Activated T-helper 17 cell treated with anti-CD3 and anti-CD28 coated beads, Interleukin-2, amount 50 U/mL, for 72 hours (primary cell): ENCODE measurements at regions not wholly inside any gene's neighbourhood (a gene's known extent, or its start where the extent isn't known, plus 50 kb on each side); places are given as distances from the start of the nearest gene placed in this dataset.

Experiments
- ATAC-seq: fragments of 150-1000 bp; cut with Tn5 transposase; replicated peaks from 2 replicates; pipeline ENCODE4 v1.10.0; 2021; ENCODE audit warnings: mild to moderate bottlenecking, moderate library complexity
- H3K27ac Mint-ChIP-seq: one replicate; pipeline ENCODE4 v1.8.0; 2022; ENCODE audit warnings: mixed read lengths
- H3K27me3 Mint-ChIP-seq: one replicate; pipeline ENCODE4 v1.8.0; 2022; ENCODE audit warnings: mixed read lengths
- H3K36me3 Mint-ChIP-seq: one replicate; pipeline ENCODE4 v1.8.0; 2022; ENCODE audit warnings: low read depth, mild to moderate bottlenecking, mixed read lengths
- H3K4me1 Mint-ChIP-seq: one replicate; pipeline ENCODE4 v1.8.0; 2022; ENCODE audit warnings: mixed read lengths
- H3K4me3 Mint-ChIP-seq: one replicate; pipeline ENCODE4 v1.8.0; 2022; ENCODE audit warnings: mild to moderate bottlenecking, mixed read lengths
- H3K9me3 Mint-ChIP-seq: one replicate; pipeline ENCODE4 v1.8.0; 2022; ENCODE audit warnings: mixed read lengths

DNA sequence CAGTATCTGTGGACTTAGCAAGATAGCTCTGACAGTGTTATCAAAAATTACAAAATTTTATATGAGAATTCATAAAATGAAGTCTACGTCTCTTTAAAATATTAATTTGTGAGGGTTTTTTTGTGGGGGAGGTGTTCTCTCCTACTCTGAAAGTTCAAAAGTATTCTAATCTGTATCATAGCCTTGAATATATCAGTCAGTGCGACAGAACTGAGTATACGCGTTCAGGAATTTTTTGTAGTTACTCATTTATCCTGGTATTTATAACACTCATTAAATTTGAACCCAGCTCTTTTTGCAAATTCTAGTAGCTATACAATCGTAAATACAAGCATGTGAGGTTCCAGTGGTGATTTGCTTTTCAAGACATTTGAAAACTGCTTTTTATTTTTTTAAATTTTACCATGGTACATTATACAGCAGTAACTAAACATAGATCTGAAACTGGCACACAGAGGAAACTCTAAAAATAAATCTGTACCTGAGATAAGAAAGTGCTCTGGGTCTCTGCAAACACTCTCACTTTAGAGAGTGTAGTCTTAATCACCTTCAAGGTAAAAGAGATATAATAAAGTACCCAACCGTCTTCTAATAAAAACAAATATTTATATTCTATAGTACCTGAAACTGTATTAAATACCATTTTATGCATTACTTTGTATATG lies 178.4 kb upstream of the ADAMTS5 start:
- Mint-ChIP-seq H3K27me3 (no peaks in the 10 kb centered on the region), H3K27ac (no peak overlapping the region), H3K9me3 (peaks cover 11% of the 10 kb centered on the region), H3K4me1 (no peaks in the 10 kb centered on the region), H3K4me3 (no peak overlapping the region), H3K36me3 (no peaks in the 10 kb centered on the region)
- no peak for ATAC-seq

GRCh38 chr21:27143476-27143875 lies 176.6 kb upstream of the ADAMTS5 start:
- Mint-ChIP-seq H3K27ac (no peak overlapping the region), H3K4me1 (no peaks in the 10 kb centered on the region), H3K4me3 (no peak overlapping the region), H3K27me3 (no peaks in the 10 kb centered on the region), H3K36me3 (no peaks in the 10 kb centered on the region), H3K9me3 (peaks cover 8% of the 10 kb centered on the region)
- no peak for ATAC-seq

DNA sequence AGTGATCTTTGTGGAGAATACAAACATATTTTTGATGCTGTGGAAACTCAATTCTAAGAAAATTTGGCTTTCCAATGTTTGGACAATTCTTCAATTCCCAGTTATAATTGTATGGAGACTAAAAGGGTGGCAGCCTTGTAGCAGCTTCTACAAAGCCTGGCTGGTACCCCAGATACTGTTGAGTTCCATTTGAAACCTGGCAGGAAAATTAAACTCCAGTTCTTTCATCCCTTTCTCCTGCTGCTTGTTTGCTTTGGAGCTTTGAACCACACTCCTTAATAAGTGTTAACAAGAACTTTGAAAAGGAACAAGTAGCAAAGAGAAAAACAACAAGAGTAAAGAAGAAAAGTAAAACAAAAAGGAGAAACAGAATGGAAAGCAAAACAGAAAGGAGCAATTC lies 172.6 kb upstream of the ADAMTS5 start:
- Mint-ChIP-seq H3K27ac (no peak overlapping the region), H3K4me1 (no peaks in the 10 kb centered on the region), H3K4me3 (no peak overlapping the region), H3K36me3 (no peaks in the 10 kb centered on the region), H3K9me3 (peaks cover 3% of the 10 kb centered on the region), H3K27me3 (no peaks in the 10 kb centered on the region)
- no peak for ATAC-seq

GRCh38 chr21:27134516-27134915 lies 167.6 kb upstream of the ADAMTS5 start:
- no peak overlapping the region for H3K27ac Mint-ChIP-seq
- ATAC-seq: no peak
- no peaks in the 10 kb centered on the region for H3K36me3 Mint-ChIP-seq
- no peaks in the 10 kb centered on the region for H3K27me3 Mint-ChIP-seq
- H3K9me3 Mint-ChIP-seq: peaks cover 3% of the 10 kb centered on the region
- no peaks in the 10 kb centered on the region for H3K4me1 Mint-ChIP-seq
- no peak overlapping the region for H3K4me3 Mint-ChIP-seq

DNA sequence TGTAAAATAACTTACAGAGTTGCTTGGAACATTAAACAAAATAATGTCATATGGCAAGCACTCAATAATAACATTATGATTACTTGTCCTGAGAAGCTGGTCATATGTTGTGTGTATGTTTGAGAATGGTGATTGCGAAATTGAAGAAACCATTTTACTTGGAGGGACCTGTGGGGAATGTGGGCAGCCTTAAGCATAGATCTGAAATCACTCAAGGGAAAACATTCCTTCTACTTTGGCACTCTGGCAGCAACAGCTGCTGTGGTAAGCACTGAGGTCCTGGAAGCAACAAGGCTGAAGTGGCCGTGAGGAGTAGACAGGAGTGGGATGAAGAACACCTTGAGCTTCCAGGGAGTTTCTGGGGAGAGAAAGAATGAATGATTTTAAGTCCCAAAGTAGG lies 165.4 kb upstream of the ADAMTS5 start:
- H3K4me1 Mint-ChIP-seq: no peaks in the 10 kb centered on the region
- H3K27me3 Mint-ChIP-seq: no peaks in the 10 kb centered on the region
- no peak overlapping the region for H3K4me3 Mint-ChIP-seq
- no peaks in the 10 kb centered on the region for H3K36me3 Mint-ChIP-seq
- peaks cover 3% of the 10 kb centered on the region for H3K9me3 Mint-ChIP-seq
- no peak overlapping the region for H3K27ac Mint-ChIP-seq
- ATAC-seq: no peak

GRCh38 chr21:27130154-27130553 lies 163.3 kb upstream of the ADAMTS5 start:
- no peak overlapping the region for H3K27ac Mint-ChIP-seq
- no peak for ATAC-seq
- no peak overlapping the region for H3K4me3 Mint-ChIP-seq
- H3K36me3 Mint-ChIP-seq: no peaks in the 10 kb centered on the region
- H3K4me1 Mint-ChIP-seq: no peaks in the 10 kb centered on the region
- H3K27me3 Mint-ChIP-seq: no peaks in the 10 kb centered on the region
- H3K9me3 Mint-ChIP-seq: peaks cover 5% of the 10 kb centered on the region

- peaks cover 8% of the 10 kb centered on the region for H3K9me3 Mint-ChIP-seq
- no peak for ATAC-seq
- H3K27me3 Mint-ChIP-seq: no peaks in the 10 kb centered on the region
- no peak overlapping the region for H3K4me3 Mint-ChIP-seq
- H3K4me1 Mint-ChIP-seq: no peaks in the 10 kb centered on the region
- no peaks in the 10 kb centered on the region for H3K36me3 Mint-ChIP-seq
- no peak overlapping the region for H3K27ac Mint-ChIP-seq
Measured at GRCh38 chr21:27129694-27130093, 162.8 kb upstream of the ADAMTS5 start.

DNA sequence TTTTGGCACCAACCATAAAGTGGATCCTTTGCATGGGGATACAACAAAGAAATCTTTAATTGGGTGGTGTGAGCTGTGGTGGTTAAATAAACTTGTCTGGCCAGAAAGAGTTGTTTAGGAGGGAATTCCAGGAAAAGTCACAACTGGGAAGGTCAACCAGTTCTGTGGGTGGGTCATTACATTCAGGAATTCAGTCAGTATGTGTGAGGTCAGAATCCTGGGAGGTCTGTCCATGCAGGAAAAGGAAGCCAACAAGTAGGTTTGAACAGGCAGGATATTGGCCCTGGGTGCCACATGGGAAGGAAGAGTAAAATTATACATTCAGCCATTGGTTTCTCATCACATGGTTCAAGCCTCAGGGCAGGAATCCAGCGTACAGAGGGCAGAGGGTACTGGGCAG lies 162.3 kb upstream of the ADAMTS5 start:
- no peak for ATAC-seq
- H3K4me1 Mint-ChIP-seq: no peaks in the 10 kb centered on the region

GRCh38 chr21:27126140-27126539 lies 159.3 kb upstream of the ADAMTS5 start:
- H3K4me1 Mint-ChIP-seq: no peaks in the 10 kb centered on the region
- H3K4me3 Mint-ChIP-seq: no peak overlapping the region
- ATAC-seq: no peak
- no peaks in the 10 kb centered on the region for H3K36me3 Mint-ChIP-seq
- H3K9me3 Mint-ChIP-seq: peaks cover 9% of the 10 kb centered on the region
- H3K27ac Mint-ChIP-seq: no peak overlapping the region
- peaks cover 3% of the 10 kb centered on the region for H3K27me3 Mint-ChIP-seq

More for the DNA sequence above, 162.3 kb upstream of the ADAMTS5 start:
- Mint-ChIP-seq H3K9me3 (peaks cover 8% of the 10 kb centered on the region), H3K27ac (no peak overlapping the region), H3K27me3 (peaks cover 3% of the 10 kb centered on the region), H3K36me3 (no peaks in the 10 kb centered on the region), H3K4me3 (no peak overlapping the region)

DNA sequence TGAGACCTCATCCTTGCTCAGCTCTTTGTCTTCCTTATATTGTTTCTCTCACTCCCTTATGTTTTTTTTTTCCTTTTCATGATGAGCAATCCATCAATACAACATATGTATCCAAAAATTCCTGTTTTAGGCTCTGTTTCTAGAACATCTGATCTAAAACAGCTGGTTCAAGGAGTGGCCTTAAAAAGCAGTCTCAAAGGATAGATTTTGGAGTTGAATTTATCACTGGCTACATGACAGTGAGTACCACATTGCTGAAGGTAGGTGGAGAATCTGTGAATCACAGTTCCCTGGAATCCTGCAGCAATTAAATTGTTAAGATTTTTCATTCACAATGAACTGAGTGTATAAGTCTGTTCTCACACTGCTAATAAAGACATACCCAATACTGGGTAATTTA lies 155.8 kb upstream of the ADAMTS5 start:
- no peaks in the 10 kb centered on the region for H3K4me1 Mint-ChIP-seq
- peaks cover 9% of the 10 kb centered on the region for H3K9me3 Mint-ChIP-seq
- H3K36me3 Mint-ChIP-seq: no peaks in the 10 kb centered on the region
- no peak overlapping the region for H3K4me3 Mint-ChIP-seq
- H3K27ac Mint-ChIP-seq: no peak overlapping the region
- peaks cover 3% of the 10 kb centered on the region for H3K27me3 Mint-ChIP-seq
- no peak for ATAC-seq

DNA sequence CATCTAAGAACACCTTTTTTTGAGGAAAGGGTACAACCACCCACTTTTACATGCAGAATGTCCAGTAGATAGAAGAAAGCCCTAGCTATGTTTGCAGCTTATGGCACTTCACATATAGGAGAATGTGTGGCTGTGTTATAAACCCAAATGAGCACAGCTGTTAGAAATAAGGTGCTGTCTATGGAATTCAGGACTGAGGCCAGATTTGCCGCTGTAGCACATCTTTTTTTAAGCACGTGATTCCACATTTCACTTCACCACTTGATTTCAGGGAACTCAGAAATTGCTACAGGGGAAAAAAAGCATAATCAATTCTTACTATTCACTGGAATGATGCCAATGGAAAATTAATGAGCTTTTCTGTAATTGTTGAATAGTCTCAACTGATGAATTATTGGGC lies 147.2 kb upstream of the ADAMTS5 start:
- no peaks in the 10 kb centered on the region for H3K4me1 Mint-ChIP-seq

GRCh38 chr21:27112186-27112585 lies 145.3 kb upstream of the ADAMTS5 start:
- Mint-ChIP-seq H3K9me3 (no peaks in the 10 kb centered on the region), H3K4me3 (no peak overlapping the region), H3K4me1 (no peaks in the 10 kb centered on the region), H3K27ac (no peak overlapping the region), H3K36me3 (no peaks in the 10 kb centered on the region), H3K27me3 (no peaks in the 10 kb centered on the region)
- ATAC-seq: no peak

More for the DNA sequence above, 147.2 kb upstream of the ADAMTS5 start:
- ATAC-seq: no peak
- no peaks in the 10 kb centered on the region for H3K36me3 Mint-ChIP-seq
- no peak overlapping the region for H3K4me3 Mint-ChIP-seq
- H3K27ac Mint-ChIP-seq: no peak overlapping the region
- H3K9me3 Mint-ChIP-seq: no peaks in the 10 kb centered on the region
- H3K27me3 Mint-ChIP-seq: no peaks in the 10 kb centered on the region

DNA sequence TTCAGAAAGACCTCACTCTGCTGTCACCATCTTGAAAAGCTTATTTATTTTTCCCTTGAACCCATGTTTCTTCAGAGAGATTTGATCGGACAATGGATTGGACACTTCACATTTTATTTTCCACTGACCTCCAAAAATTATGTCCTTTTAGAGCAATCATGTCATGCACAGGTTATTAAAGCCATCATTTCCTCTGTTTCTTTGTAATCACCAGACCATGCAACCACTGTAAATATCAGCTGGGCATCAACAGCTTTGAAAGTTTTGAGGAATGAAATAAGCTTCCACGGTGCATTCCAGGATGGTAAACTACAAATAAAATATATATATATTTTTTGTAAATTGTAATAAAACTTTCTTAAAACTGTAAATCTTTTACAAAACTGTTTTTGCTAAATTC lies 144.1 kb upstream of the ADAMTS5 start:
- Mint-ChIP-seq H3K36me3 (no peaks in the 10 kb centered on the region), H3K4me1 (no peaks in the 10 kb centered on the region), H3K9me3 (no peaks in the 10 kb centered on the region), H3K27me3 (no peaks in the 10 kb centered on the region), H3K4me3 (no peak overlapping the region), H3K27ac (no peak overlapping the region)
- no peak for ATAC-seq

- Mint-ChIP-seq H3K27me3 (no peaks in the 10 kb centered on the region), H3K4me3 (no peak overlapping the region), H3K27ac (no peak overlapping the region), H3K9me3 (no peaks in the 10 kb centered on the region), H3K36me3 (no peaks in the 10 kb centered on the region), H3K4me1 (no peaks in the 10 kb centered on the region)
- no peak for ATAC-seq
Measured at GRCh38 chr21:27108701-27109100, 141.8 kb upstream of the ADAMTS5 start.

GRCh38 chr21:27108228-27108627 lies 141.3 kb upstream of the ADAMTS5 start:
- ATAC-seq: no peak
- H3K9me3 Mint-ChIP-seq: no peaks in the 10 kb centered on the region
- no peak overlapping the region for H3K4me3 Mint-ChIP-seq
- no peaks in the 10 kb centered on the region for H3K4me1 Mint-ChIP-seq
- H3K27ac Mint-ChIP-seq: no peak overlapping the region
- no peaks in the 10 kb centered on the region for H3K27me3 Mint-ChIP-seq
- H3K36me3 Mint-ChIP-seq: no peaks in the 10 kb centered on the region
